HG02973 (cell line): ENCODE measurements at regions not wholly inside any gene's neighbourhood (a gene's known extent, or its start where the extent isn't known, plus 50 kb on each side); places are given as distances from the start of the nearest gene placed in this dataset.

Experiments used
- ATAC-seq: cut with Tn5 transposase; IDR thresholded peaks from one replicate; pipeline ENCODE4 v1.9.1; 2021; ENCODE audit warnings: moderate library complexity; ENCODE audit not compliant: unreplicated experiment

GRCh38 chr14:61139006-61139599 is 142.0 kb downstream of the TMEM30B start:
- ATAC-seq = no peak

GRCh38 chr14:61132894-61133293 is 148.2 kb downstream of the TMEM30B start:
- ATAC-seq = no peak

- no peak for ATAC-seq
Measured at GRCh38 chr14:61132336-61132735, 148.8 kb downstream of the TMEM30B start.

DNA sequence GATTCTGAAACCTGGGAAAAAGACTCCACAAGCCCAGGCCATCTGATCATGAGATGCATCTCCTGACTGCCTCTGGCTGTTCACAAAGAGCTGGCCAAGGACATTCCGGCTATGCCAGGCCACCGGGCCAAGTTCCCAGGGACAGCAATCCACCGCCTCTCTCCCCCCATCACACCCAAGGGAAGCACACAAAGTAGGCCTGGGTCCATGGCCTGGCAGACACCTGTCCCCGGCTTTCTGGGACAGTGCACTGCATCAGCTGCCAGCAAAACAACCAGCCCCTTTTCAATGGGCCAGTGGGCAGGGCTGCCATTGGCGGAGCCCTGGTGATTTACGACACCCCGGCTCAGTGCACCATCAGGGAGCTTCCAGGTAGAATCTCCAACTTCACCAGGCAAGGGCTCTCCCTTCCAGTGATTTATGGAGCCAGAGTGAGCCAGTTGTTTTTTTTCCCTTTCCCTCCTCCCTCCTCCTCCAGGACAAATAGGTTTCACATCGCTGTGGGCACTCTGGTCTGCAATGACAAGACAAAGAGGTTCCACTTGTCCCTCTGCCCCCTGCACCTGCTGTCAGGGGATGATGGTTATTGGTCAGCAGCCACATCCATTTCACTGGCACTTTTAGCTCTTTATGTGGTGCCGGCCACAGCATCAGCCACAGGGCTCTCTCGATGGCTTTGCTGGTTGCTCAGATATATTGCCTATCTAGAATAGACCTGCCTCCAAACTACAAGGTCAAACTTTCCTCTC is 149.6 kb downstream of the SLC38A6 start:
- no peak for ATAC-seq

GRCh38 chr14:61129168-61129745 is 148.2 kb downstream of the SLC38A6 start:
- ATAC-seq = no peak

DNA sequence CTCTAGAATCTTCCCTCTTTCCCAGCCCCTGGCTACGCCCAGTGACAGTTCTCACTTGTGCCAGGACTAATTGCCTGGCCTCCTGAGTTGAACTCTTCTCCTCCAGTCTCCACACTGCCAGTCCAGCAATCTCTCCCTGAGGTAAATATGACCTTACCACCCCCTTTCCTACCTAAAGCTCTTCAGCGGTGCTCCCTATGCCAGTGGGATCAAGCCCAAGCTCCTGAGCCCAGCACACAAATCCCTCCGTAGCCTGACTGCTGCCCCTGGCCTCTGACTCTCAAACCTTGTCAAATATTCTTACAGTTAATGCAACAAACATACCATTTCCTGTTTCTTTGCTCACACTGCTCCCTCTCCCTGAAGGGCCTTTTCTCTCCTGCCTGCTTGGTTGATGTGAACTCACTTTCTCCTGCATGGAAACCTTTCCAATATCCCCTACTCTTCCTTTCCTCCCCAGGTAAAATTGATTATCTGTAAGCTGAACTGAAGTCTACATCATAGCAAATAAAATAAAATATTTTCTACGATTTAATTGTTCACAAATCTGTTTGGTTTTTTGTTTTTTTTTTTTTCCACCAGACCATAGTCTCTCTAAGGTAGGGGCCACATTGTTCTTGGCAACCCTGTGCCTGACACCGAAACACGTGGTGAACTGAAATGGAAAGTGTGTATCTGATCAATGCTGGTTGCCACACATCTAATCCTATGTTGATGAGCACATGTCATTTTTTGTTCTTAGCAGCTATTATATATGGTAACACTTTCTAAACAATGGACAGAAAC is 147.5 kb downstream of the SLC38A6 start:
- ATAC-seq = no peak

GRCh38 chr14:61126603-61127498 is 145.8 kb downstream of the SLC38A6 start:
- ATAC-seq = no peak

GRCh38 chr14:61125867-61126572 is 145.0 kb downstream of the SLC38A6 start:
- ATAC-seq = no peak

DNA sequence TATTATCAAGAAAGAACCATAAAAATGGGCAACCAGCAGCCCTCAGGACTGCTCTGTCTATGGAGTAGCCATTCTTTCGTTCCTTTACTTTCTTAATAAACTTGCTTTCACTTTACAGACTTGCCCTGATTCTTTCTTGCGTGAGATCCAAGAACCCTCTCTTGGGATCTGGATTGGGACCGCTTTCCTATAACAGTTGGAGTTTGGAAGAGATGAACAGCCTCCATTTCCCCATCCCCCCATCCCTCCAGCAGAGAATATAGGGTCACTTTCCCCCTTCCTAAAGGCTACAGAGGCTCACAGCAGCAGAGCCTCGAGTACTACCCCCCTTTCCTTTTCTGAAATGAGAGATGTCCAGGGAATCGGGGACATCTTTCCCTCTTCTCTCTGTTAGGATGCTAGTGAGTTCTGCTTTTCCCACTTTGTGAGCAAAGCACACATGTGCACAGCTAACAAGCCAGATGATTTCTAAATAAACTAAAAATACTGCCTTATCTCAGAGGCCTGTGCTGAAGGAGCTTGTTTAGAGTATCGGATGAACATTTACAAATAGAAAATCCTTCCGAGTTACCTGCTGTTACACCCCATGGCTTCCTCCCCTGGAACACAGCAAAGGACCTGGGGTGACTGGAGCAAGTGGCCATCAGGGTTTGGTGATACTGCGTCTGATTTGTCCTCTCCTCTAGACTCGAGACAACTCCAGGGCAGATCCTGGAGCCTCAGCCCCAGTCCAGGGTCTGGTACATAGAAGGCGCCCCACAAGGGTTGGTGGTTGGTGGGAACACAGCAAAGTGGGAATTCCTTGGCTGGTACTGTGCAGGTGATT is 144.2 kb downstream of the SLC38A6 start:
- no peak for ATAC-seq

GRCh38 chr14:61122862-61123261 is 141.8 kb downstream of the SLC38A6 start:
- ATAC-seq = no peak

GRCh38 chr14:61121355-61121787 is 140.3 kb downstream of the SLC38A6 start:
- ATAC-seq = no peak

DNA sequence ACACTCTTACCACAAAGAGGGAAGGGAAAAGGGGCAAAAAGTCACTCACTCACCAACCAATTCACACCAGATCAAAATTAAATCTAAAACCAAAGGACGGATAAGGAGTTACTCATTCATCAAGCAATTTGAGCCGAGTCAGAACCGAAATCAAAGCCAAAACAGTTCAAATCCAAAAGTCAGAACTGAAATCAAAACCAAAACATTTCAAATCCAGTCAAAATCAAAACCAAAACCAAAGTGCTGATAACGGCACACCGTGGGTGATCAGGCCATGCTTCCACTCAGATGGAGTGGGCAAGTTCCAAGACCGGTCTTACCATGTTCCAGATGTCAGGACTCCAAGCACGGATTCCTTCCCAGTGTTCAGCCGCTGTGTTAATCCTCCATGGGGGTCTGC is 139.5 kb downstream of the SLC38A6 start:
- no peak for ATAC-seq

GRCh38 chr14:61119006-61119405 is 138.0 kb downstream of the SLC38A6 start:
- ATAC-seq = no peak

DNA sequence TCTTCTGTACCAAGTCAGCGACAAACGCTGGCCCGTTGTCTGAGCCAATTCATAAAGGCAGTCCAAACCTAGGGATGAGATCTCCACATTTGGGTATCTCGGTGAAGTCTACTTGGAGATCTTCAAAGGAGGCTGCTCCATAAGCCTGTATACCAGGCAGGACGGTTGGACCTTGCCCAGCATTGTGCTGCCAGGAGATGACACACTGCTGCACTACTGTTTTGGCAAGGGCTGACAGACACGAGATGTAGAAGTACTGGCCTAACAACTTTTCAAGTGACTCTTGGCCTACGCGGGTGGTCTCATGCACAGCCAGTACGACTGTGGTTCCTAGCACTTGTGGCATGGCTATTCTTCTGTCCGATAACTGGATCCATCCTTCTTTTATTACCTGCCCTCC is 135.3 kb downstream of the SLC38A6 start:
- no peak for ATAC-seq

- no peak for ATAC-seq
Measured at GRCh38 chr14:61113561-61114225, 132.6 kb downstream of the SLC38A6 start.

- no peak for ATAC-seq
Measured at GRCh38 chr14:61112506-61112905, 131.5 kb downstream of the SLC38A6 start.

DNA sequence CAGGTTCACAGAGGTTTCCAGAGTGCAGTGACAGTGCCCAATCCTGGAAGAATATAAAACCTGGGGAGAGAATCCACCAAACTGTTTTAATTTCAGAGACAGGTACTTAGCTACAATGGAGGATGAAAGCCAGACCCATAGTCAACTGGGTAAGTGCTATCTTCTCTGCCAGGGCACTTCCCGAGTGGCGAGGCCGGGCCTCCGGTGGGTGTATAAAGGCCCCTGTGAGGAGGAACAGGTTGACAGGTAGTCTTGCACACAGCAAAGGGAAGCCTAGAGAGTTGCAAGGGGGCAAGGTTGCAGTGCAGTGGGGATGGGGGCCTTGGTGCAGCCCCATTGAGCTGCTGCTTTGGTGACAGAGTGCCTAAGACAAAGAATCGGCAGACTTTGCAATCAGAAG is 130.7 kb downstream of the SLC38A6 start:
- ATAC-seq = no peak

DNA sequence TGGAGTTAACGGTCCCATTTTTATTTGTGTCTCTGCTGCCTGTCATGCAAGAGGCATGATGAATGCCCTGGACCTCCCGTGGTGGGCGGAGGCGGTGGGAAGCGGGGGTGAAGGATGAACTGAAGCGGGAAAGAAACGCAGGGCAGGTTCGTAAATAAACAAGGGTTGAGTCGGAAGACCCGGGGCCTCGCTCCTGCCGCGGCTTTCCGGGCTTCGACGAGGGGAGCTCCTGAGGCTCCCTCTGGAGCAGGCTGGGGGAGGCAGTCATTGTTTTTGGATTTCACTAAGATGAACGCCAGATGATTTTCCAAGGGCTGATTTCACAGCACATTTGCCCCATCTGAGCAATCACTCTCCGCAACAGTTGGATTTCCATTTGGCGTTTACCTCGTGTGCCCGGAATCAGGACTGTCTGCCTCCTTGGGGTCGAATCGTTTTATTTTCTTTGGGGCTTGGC is 130.2 kb downstream of the SLC38A6 start:
- ATAC-seq = no peak
